Loucy (cell line): ENCODE measurements at regions not wholly inside any gene's neighbourhood (a gene's known extent, or its start where the extent isn't known, plus 50 kb on each side); places are given as distances from the start of the nearest gene placed in this dataset.

Source experiments
- H2AFZ ChIP-seq: fragments of 200-600 bp; sonication (generic); 2 replicates; pipeline ENCODE4 v1.6.0; 2016; ENCODE audit warnings: antibody characterized with exemption, mild to moderate bottlenecking, low read length, moderate library complexity
- H3F3A ChIP-seq: fragments of 200-600 bp; 2 replicates; pipeline ENCODE4 v1.6.0; 2016; ENCODE audit warnings: antibody characterized with exemption, low read depth, mild to moderate bottlenecking
- H3K27me3 ChIP-seq: fragments of 200-600 bp; sonication (generic); 2 replicates; pipeline ENCODE4 v1.6.1; 2014; ENCODE audit warnings: low read length, mild to moderate bottlenecking; ENCODE audit not compliant: insufficient read depth, poor library complexity, severe bottlenecking
- H3K36me3 ChIP-seq: fragments of 200-600 bp; sonication (generic); 2 replicates; pipeline ENCODE4 v1.6.1; 2016; ENCODE audit warnings: low read length; ENCODE audit not compliant: insufficient read depth
- H3K4me1 ChIP-seq: fragments of 200-600 bp; sonication (generic); 2 replicates; pipeline ENCODE4 v1.5.1; 2014; ENCODE audit warnings: low read length, mild to moderate bottlenecking; ENCODE audit not compliant: insufficient read depth, poor library complexity, severe bottlenecking
- H3K4me2 ChIP-seq: fragments of 200-600 bp; sonication (generic); 2 replicates; pipeline ENCODE4 v1.6.0; 2014; ENCODE audit warnings: antibody characterized with exemption, low read length, low read depth, mild to moderate bottlenecking; ENCODE audit not compliant: poor library complexity, severe bottlenecking
- H3K4me3 ChIP-seq: fragments of 200-600 bp; sonication (generic); 2 replicates; pipeline ENCODE4 v1.5.1; 2014; ENCODE audit warnings: low read length, mild to moderate bottlenecking, mixed read lengths; ENCODE audit not compliant: poor library complexity, severe bottlenecking
- H3K79me2 ChIP-seq: fragments of 200-600 bp; sonication (generic); 2 replicates; pipeline ENCODE4 v1.6.1; 2014; ENCODE audit warnings: low read length; ENCODE audit not compliant: insufficient read depth
- H3K9ac ChIP-seq: fragments of 200-600 bp; sonication (generic); 2 replicates; pipeline ENCODE4 v1.6.0; 2014; ENCODE audit warnings: mild to moderate bottlenecking, low read depth, low read length, moderate library complexity; ENCODE audit not compliant: poor library complexity, severe bottlenecking
- H3K9me2 ChIP-seq: fragments of 200-600 bp; sonication (generic); replicated peaks from 2 replicates; pipeline ENCODE4 v1.6.1; 2016; ENCODE audit warnings: low read depth, low read length, mixed read lengths
- H3K9me3 ChIP-seq: fragments of 200-600 bp; sonication (generic); 2 replicates; pipeline ENCODE4 v1.6.1; 2014; ENCODE audit warnings: mild to moderate bottlenecking, antibody characterized with exemption, low read length, low read depth; ENCODE audit not compliant: insufficient read depth
- H4K20me1 ChIP-seq: fragments of 200-600 bp; sonication (generic); 2 replicates; pipeline ENCODE4 v1.6.0; 2014; ENCODE audit warnings: antibody characterized with exemption, low read length, mild to moderate bottlenecking; ENCODE audit not compliant: insufficient read depth, poor library complexity, severe bottlenecking
- EZH2phosphoT487 ChIP-seq: fragments of 200-600 bp; IDR thresholded peaks from 2 replicates; pipeline ENCODE4 v1.6.1; 2018; ENCODE audit warnings: antibody characterized with exemption, mild to moderate bottlenecking, moderate library complexity, borderline replicate concordance
- TF ChIP-seq, protein P1 (sequence below): fragments of 200-600 bp; sonication (generic); conservative IDR thresholded peaks from 2 replicates; pipeline ENCODE4 v1.5.1; 2014; ENCODE audit warnings: mild to moderate bottlenecking, antibody characterized with exemption, low read length

DNA sequence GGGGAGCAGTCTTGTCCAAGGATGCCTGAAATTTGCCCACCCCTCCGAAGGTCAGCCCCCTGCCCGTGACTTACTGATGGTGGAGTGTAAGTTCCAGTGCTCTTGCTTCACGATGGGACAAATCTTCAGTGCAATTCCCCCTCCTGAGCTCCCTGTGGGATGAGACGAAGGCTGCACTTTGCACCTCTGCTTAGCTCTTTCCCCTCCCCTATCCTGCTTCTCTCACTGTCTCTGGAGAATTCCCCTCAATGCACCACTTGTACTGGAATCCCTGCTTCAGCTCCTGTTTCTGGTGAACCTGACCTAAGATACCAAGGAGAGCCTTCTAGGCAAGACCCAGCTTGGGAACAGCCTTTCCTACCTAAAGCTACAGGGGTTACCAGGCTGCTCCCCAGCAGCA lies 122.9 kb upstream of the ZMIZ1 start:
- H3K79me2 ChIP-seq, result no peaks in the 10 kb centered on the region

GRCh38 chr10:78947226-78947625 lies 121.5 kb upstream of the ZMIZ1 start:
- no peak overlapping the region for H3K9ac ChIP-seq
- H3K36me3 ChIP-seq, result no peaks in the 10 kb centered on the region
- no peak overlapping the region for H3K4me2 ChIP-seq
- no peaks in the 10 kb centered on the region for H3K9me2 ChIP-seq
- no peak for TF ChIP-seq EZH2phosphoT487
- TF ChIP-seq, protein P1, sequence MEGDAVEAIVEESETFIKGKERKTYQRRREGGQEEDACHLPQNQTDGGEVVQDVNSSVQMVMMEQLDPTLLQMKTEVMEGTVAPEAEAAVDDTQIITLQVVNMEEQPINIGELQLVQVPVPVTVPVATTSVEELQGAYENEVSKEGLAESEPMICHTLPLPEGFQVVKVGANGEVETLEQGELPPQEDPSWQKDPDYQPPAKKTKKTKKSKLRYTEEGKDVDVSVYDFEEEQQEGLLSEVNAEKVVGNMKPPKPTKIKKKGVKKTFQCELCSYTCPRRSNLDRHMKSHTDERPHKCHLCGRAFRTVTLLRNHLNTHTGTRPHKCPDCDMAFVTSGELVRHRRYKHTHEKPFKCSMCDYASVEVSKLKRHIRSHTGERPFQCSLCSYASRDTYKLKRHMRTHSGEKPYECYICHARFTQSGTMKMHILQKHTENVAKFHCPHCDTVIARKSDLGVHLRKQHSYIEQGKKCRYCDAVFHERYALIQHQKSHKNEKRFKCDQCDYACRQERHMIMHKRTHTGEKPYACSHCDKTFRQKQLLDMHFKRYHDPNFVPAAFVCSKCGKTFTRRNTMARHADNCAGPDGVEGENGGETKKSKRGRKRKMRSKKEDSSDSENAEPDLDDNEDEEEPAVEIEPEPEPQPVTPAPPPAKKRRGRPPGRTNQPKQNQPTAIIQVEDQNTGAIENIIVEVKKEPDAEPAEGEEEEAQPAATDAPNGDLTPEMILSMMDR, result no peak
- H2AFZ ChIP-seq, result no peak overlapping the region
- H4K20me1 ChIP-seq, result no peaks in the 10 kb centered on the region
- no peaks in the 10 kb centered on the region for H3F3A ChIP-seq
- no peak overlapping the region for H3K4me3 ChIP-seq
- H3K79me2 ChIP-seq, result no peaks in the 10 kb centered on the region
- no peaks in the 10 kb centered on the region; the same call in 1 of the 2 replicates for H3K9me3 ChIP-seq
- H3K4me1 ChIP-seq, result peaks cover 20% of the 10 kb centered on the region
- no peaks in the 10 kb centered on the region for H3K27me3 ChIP-seq

More for the DNA sequence above, 122.9 kb upstream of the ZMIZ1 start:
- no peaks in the 10 kb centered on the region for H3F3A ChIP-seq
- H3K4me1 ChIP-seq, result peaks cover 20% of the 10 kb centered on the region
- no peaks in the 10 kb centered on the region for H3K36me3 ChIP-seq
- no peaks in the 10 kb centered on the region for H4K20me1 ChIP-seq
- no peak overlapping the region for H3K9ac ChIP-seq
- H3K9me2 ChIP-seq, result no peaks in the 10 kb centered on the region
- no peak overlapping the region for H3K4me3 ChIP-seq
- no peak overlapping the region for H3K4me2 ChIP-seq
- no peak overlapping the region for H2AFZ ChIP-seq
- H3K9me3 ChIP-seq, result no peaks in the 10 kb centered on the region; the same call in 1 of the 2 replicates
- H3K27me3 ChIP-seq, result no peaks in the 10 kb centered on the region
- TF ChIP-seq, protein P1, result no peak
- TF ChIP-seq EZH2phosphoT487, result no peak

DNA sequence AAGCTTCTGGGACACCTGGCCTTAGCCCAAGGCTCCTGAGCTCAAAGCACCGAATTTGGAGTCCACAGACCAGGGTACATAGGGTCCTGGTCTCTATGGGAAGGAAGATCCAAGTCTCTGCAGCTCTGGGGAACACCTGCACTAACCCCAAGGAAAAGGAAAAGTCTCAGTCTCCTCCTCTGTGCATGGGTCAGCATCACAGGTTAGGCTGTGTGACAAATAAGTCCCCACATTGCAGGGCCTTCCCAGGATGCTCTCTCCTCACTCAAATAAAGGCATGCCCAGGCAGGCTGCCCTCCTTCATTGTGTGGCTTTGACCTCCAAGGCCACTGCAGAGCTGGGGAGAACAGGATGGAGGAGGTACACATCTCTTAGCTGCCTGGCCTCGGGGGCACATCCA lies 121.0 kb upstream of the ZMIZ1 start:
- H3F3A ChIP-seq, result no peaks in the 10 kb centered on the region
- H3K9ac ChIP-seq, result no peak overlapping the region
- H2AFZ ChIP-seq, result no peak overlapping the region
- H3K79me2 ChIP-seq, result no peaks in the 10 kb centered on the region
- H3K4me2 ChIP-seq, result no peak overlapping the region
- no peaks in the 10 kb centered on the region for H3K36me3 ChIP-seq
- TF ChIP-seq, protein P1, result no peak
- no peak for TF ChIP-seq EZH2phosphoT487
- H4K20me1 ChIP-seq, result no peaks in the 10 kb centered on the region
- no peaks in the 10 kb centered on the region; the same call in 1 of the 2 replicates for H3K9me3 ChIP-seq
- no peaks in the 10 kb centered on the region for H3K9me2 ChIP-seq
- no peaks in the 10 kb centered on the region for H3K27me3 ChIP-seq
- H3K4me3 ChIP-seq, result no peak overlapping the region
- peaks cover 20% of the 10 kb centered on the region for H3K4me1 ChIP-seq
